HepG2 (cell line): ENCODE measurements at regions not wholly inside any gene's neighbourhood (a gene's known extent, or its start where the extent isn't known, plus 50 kb on each side); places are given as distances from the start of the nearest gene placed in this dataset.

Experiments
- ATAC-seq: fragments of 200-7000 bp; cut with Tn5 transposase; 3 replicates; pipeline ENCODE4 v1.9.1; 2020; ENCODE audit warnings: mild to moderate bottlenecking, moderate library complexity
- BruUV-seq: library from RNA; stranded (reverse); fragments of 400-500 nt; replicated peaks from 2 replicates; lab custom pipeline; 2021; lab: Mats Ljungman, UMichigan
- CTCF ChIA-PET: fragments of 300-600 bp; formaldehyde crosslinking; extraction: SDS; loops from one replicate; lab custom pipeline; 2021; ENCODE audit warnings: low total read pairs, inconsistent platforms, low intra/inter-chr PET ratio; lab: Yijun Ruan, JAX
- POLR2A ChIA-PET: fragments of 350-600 bp; sonication (Branson Sonifier 250); formaldehyde crosslinking; loops from one replicate; lab custom pipeline; 2020; ENCODE audit warnings: antibody characterized with exemption, inconsistent platforms; lab: Yijun Ruan, JAX
- DNase-seq: peaks from one replicate; pipeline ENCODE4 v3.0.0-alpha.2; 2015; ENCODE audit warnings: low spot score
- FAIRE-seq: peaks from 3 replicates; lab custom pipeline; 2011; peaks lifted over from hg19 to GRCh38; lab: Jason Lieb, UNC
- H2AFZ ChIP-seq: one replicate; pipeline ENCODE4 v1.6.1; 2011; ENCODE audit warnings: low read length, inconsistent platforms
- H3K27ac ChIP-seq: fragments of 300-600 bp; 3 replicates; pipeline ENCODE4 v1.8.0; 2011; ENCODE audit warnings: mixed run types, mild to moderate bottlenecking, mixed read lengths, low read length, inconsistent platforms; ENCODE audit not compliant: insufficient read depth; ENCODE audit errors: extremely low read length
- H3K27me3 ChIP-seq, 2 experiments: fragments of 200-600 bp in 1 of 2; 2 replicates in 1 of 2; 3 replicates in 1 of 2; pipeline versions ENCODE4 v1.6.0 to v1.8.0; 2011; ENCODE audit warnings: low read length in 2 of 2, mild to moderate bottlenecking in 2 of 2, moderate library complexity in 2 of 2, inconsistent platforms in 1 of 2; ENCODE audit not compliant: insufficient read depth in 2 of 2, control insufficient read depth in 1 of 2
- H3K36me3 ChIP-seq, 2 experiments: fragments of 200-600 bp in 1 of 2; replicated peaks in 1 of 2; 2 replicates in 1 of 2; 3 replicates in 1 of 2; pipeline versions ENCODE4 v1.5.1 to v1.8.0; 2011; ENCODE audit warnings: low read length in 2 of 2, inconsistent platforms in 1 of 2; ENCODE audit not compliant: insufficient read depth in 2 of 2, control insufficient read depth in 1 of 2
- H3K4me1 ChIP-seq: 2 replicates; pipeline ENCODE4 v1.5.1; 2012; ENCODE audit warnings: low read length, inconsistent platforms; ENCODE audit not compliant: insufficient read depth
- H3K4me2 ChIP-seq: 2 replicates; pipeline ENCODE4 v1.6.0; 2011; ENCODE audit warnings: low read depth, low read length, inconsistent platforms
- H3K4me3 ChIP-seq, 3 experiments: fragments of 200-600 bp in 1 of 3; sonication (generic), shearing (Covaris generic) in 1 of 3; replicated peaks in 1 of 3; 2 replicates each; pipeline ENCODE4 v1.5.1; 2011 to 2016; ENCODE audit warnings: low read length in 3 of 3, inconsistent platforms in 2 of 3, low read depth in 2 of 3, mild to moderate bottlenecking in 2 of 3, control low read depth in 1 of 3, mixed read lengths in 1 of 3; ENCODE audit not compliant: insufficient read depth in 1 of 3
- H3K79me2 ChIP-seq: one replicate; pipeline ENCODE4 v1.6.1; 2011; ENCODE audit warnings: low read length, inconsistent platforms; ENCODE audit not compliant: insufficient read depth
- H3K9ac ChIP-seq: 2 replicates; pipeline ENCODE4 v1.6.0; 2011; ENCODE audit warnings: mild to moderate bottlenecking, low read depth, low read length, inconsistent platforms; ENCODE audit not compliant: insufficient read depth
- H3K9me3 ChIP-seq: 2 replicates; pipeline ENCODE4 v1.5.1; 2012; ENCODE audit warnings: mild to moderate bottlenecking, low read length
- H4K20me1 ChIP-seq: 2 replicates; pipeline ENCODE4 v1.6.0; 2011; ENCODE audit warnings: inconsistent platforms, mild to moderate bottlenecking, low read length, moderate library complexity; ENCODE audit not compliant: insufficient read depth
- CREM ChIP-seq, 2 experiments: sonication (generic) in 1 of 2; formaldehyde crosslinking in 1 of 2; IDR thresholded peaks; 2 replicates each; pipeline versions ENCODE4 v1.4.0 to v1.6.1; 2016 to 2020; ENCODE audit warnings: antibody characterized with exemption in 1 of 2, mild to moderate bottlenecking in 1 of 2, missing genetic modification reagents in 1 of 2
- CTCF ChIP-seq: sonication (generic); formaldehyde crosslinking; IDR thresholded peaks from 2 replicates; pipeline ENCODE4 v1.5.0; 2020; ENCODE audit warnings: mild to moderate bottlenecking, missing genetic modification reagents, moderate library complexity
- FOSL1 ChIP-seq: sonication (generic); formaldehyde crosslinking; IDR thresholded peaks from 2 replicates; pipeline ENCODE4 v1.9.0; 2021; ENCODE audit warnings: missing genetic modification reagents, borderline replicate concordance
- NRL ChIP-seq: sonication (generic); formaldehyde crosslinking; IDR thresholded peaks from 2 replicates; pipeline ENCODE4 v1.5.0; 2020; ENCODE audit warnings: missing genetic modification reagents, mild to moderate bottlenecking, moderate library complexity, borderline replicate concordance
- RAD21 ChIP-seq: fragments of 450-650 bp; formaldehyde crosslinking; IDR thresholded peaks from 2 replicates; pipeline ENCODE4 v1.5.0; 2020; ENCODE audit warnings: mild to moderate bottlenecking
- RXRB ChIP-seq: IDR thresholded peaks from 2 replicates; pipeline ENCODE4 v1.6.1; 2016; ENCODE audit warnings: borderline replicate concordance, missing genetic modification reagents, missing compliant biosample characterization
- SMC3 ChIP-seq: IDR thresholded peaks from 2 replicates; pipeline ENCODE4 v1.6.1; 2011; ENCODE audit warnings: low read length, improper control_type of control experiment
- STAG1 ChIP-seq: sonication (generic); formaldehyde crosslinking; IDR thresholded peaks from 2 replicates; pipeline ENCODE4 v1.4.0; 2020; ENCODE audit warnings: missing genetic modification reagents
- THYN1 ChIP-seq: sonication (generic); formaldehyde crosslinking; IDR thresholded peaks from 2 replicates; pipeline ENCODE4 v1.8.1; 2023; ENCODE audit warnings: low read depth, mild to moderate bottlenecking, moderate library complexity, missing genetic modification reagents, borderline replicate concordance
- ZMYM2 ChIP-seq: sonication (generic); formaldehyde crosslinking; IDR thresholded peaks from 2 replicates; pipeline ENCODE4 v1.8.0; 2022; ENCODE audit warnings: mild to moderate bottlenecking, missing genetic modification reagents
- ZNF274 ChIP-seq: sonication (generic); formaldehyde crosslinking; IDR thresholded peaks from 2 replicates; pipeline ENCODE4 v1.5.1; 2020; ENCODE audit warnings: mild to moderate bottlenecking, missing genetic modification reagents
- ZNF34 ChIP-seq: sonication (generic); formaldehyde crosslinking; IDR thresholded peaks from 2 replicates; pipeline ENCODE4 v1.4.0; 2020; ENCODE audit warnings: mild to moderate bottlenecking, missing genetic modification reagents, borderline replicate concordance
- ZNF644 ChIP-seq: IDR thresholded peaks from 2 replicates; pipeline ENCODE4 v1.6.1; 2016; ENCODE audit warnings: low read depth
- ZNF7 ChIP-seq: IDR thresholded peaks from 2 replicates; pipeline ENCODE4 v1.6.1; 2016; ENCODE audit warnings: missing biosample characterization, missing genetic modification reagents
- WGBS: methylation state at CpG from one replicate; pipeline ENCODE4 v1.1.6; 2017; ENCODE audit warnings: low lambda C conversion rate; 5-methylcytosine and 5-hydroxymethylcytosine counted together
- in situ Hi-C: cut with HindIII; loops from 2 replicates; pipeline ENCODE4 v1.10.0; 2017; ENCODE audit warnings: low pct_unique_long_range_greater_than_20kb; ENCODE audit not compliant: extremely low pct_ligation_motif_present
- intact Hi-C: fragments of 100-400 bp; cut with micrococcal nuclease; formaldehyde crosslinking; loops from one replicate; pipeline ENCODE4 v1.10.0; 2022; ENCODE audit not compliant: unreplicated experiment
- TF ChIP-seq, protein P1 (sequence below): sonication (generic); formaldehyde crosslinking; IDR thresholded peaks from 2 replicates; pipeline ENCODE4 v1.8.1; 2022; ENCODE audit warnings: low read depth, mild to moderate bottlenecking, missing genetic modification reagents

GRCh38 chr3:8324747-8325146 lies 176.9 kb upstream of the LMCD1 start:
- H3K79me2 ChIP-seq, result no peaks in the 10 kb centered on the region
- ATAC-seq (peak; percentile 100), FAIRE-seq (peak; percentile 53), DNase-seq (peak; percentile 27)
- H3K4me1 ChIP-seq, result no peaks in the 10 kb centered on the region
- no peak overlapping the region for H3K4me2 ChIP-seq
- in situ Hi-C loops, result loop anchor here (5.0 to 10.0 kb wide), 2 partner anchors 93 to 280 kb away; no protein-coding TSS in a partner anchor
- no peak overlapping the region for H3K27ac ChIP-seq
- ChIA-PET POLR2A (no interaction called here), CTCF (interaction anchor here (1.1 to 3.5 kb wide), 2 partner anchors 92 to 298 kb away, joined by 3 to 32 read pairs; no protein-coding TSS in a partner anchor)
- H3K27me3 ChIP-seq, result no peaks in the 10 kb centered on the region
- H4K20me1 ChIP-seq, result no peaks in the 10 kb centered on the region
- WGBS, result 18% methylated on average over 3 of the region's 3 CpGs
- BruUV-seq, result no TSS peak
- no peak overlapping the region for H3K4me3 ChIP-seq
- no peak for TF ChIP-seq FOSL1 (CRISPR knock-in tag)
- TF ChIP-seq ZNF34 (CRISPR knock-in tag), result no peak
- peak; percentile 59; the same call in 1 of the 2 replicates for TF ChIP-seq RAD21
- no peak for TF ChIP-seq ZNF7 (CRISPR knock-in tag)
- peak; percentile 78 for TF ChIP-seq STAG1
- peak; percentile 83 for TF ChIP-seq CTCF (CRISPR knock-in tag)
- TF ChIP-seq SMC3, result peak; percentile 85
- TF ChIP-seq, all 625 proteins: peak for 4
- no peaks in the 10 kb centered on the region for H3K36me3 ChIP-seq
- intact Hi-C loops, result loop anchor here (1.0 to 5.0 kb wide), 2 partner anchors 93 to 298 kb away; no protein-coding TSS in a partner anchor
- no peak overlapping the region for H3K9ac ChIP-seq
- no peak overlapping the region for H2AFZ ChIP-seq
- no peaks in the 10 kb centered on the region for H3K9me3 ChIP-seq

- H3K4me1 ChIP-seq, result no peaks in the 10 kb centered on the region
- intact Hi-C loops (loop anchor here (5.0 kb wide), 1 partner anchor 297 kb away; no protein-coding TSS in a partner anchor), in situ Hi-C loops (loop anchor here (5.0 to 10.0 kb wide), 2 partner anchors 92 to 279 kb away; no protein-coding TSS in a partner anchor)
- no peak for ATAC-seq
- WGBS, result 43% methylated on average over 2 of the region's 2 CpGs
- no peak overlapping the region for H3K27ac ChIP-seq
- no peaks in the 10 kb centered on the region for H3K79me2 ChIP-seq
- CTCF ChIA-PET, result interaction anchor here (1.1 to 3.5 kb wide), 2 partner anchors 92 to 297 kb away, joined by 3 to 32 read pairs; no protein-coding TSS in a partner anchor
- no peaks in the 10 kb centered on the region for H4K20me1 ChIP-seq
- H3K36me3 ChIP-seq, result no peaks in the 10 kb centered on the region
- no peaks in the 10 kb centered on the region for H3K9me3 ChIP-seq
- BruUV-seq, result no TSS peak
- H3K4me2 ChIP-seq, result no peak overlapping the region
- FAIRE-seq, result no peak
- H2AFZ ChIP-seq, result no peak overlapping the region
- no peak overlapping the region for H3K9ac ChIP-seq
- H3K27me3 ChIP-seq, result no peaks in the 10 kb centered on the region
- no peak overlapping the region for H3K4me3 ChIP-seq
- POLR2A ChIA-PET, result no interaction called here
- no peak for DNase-seq
- TF ChIP-seq RXRB (CRISPR knock-in tag) (no peak), CREM (IDR thresholded peaks at IDR 0.05) (no peak), CREM (CRISPR knock-in tag; IDR thresholded peaks at IDR 0.05) (no peak), NRL (CRISPR knock-in tag) (no peak), THYN1 (CRISPR knock-in tag) (no peak), ZNF274 (no peak), ZNF644 (no peak), ZMYM2 (CRISPR knock-in tag) (no peak)
- TF ChIP-seq, protein P1, sequence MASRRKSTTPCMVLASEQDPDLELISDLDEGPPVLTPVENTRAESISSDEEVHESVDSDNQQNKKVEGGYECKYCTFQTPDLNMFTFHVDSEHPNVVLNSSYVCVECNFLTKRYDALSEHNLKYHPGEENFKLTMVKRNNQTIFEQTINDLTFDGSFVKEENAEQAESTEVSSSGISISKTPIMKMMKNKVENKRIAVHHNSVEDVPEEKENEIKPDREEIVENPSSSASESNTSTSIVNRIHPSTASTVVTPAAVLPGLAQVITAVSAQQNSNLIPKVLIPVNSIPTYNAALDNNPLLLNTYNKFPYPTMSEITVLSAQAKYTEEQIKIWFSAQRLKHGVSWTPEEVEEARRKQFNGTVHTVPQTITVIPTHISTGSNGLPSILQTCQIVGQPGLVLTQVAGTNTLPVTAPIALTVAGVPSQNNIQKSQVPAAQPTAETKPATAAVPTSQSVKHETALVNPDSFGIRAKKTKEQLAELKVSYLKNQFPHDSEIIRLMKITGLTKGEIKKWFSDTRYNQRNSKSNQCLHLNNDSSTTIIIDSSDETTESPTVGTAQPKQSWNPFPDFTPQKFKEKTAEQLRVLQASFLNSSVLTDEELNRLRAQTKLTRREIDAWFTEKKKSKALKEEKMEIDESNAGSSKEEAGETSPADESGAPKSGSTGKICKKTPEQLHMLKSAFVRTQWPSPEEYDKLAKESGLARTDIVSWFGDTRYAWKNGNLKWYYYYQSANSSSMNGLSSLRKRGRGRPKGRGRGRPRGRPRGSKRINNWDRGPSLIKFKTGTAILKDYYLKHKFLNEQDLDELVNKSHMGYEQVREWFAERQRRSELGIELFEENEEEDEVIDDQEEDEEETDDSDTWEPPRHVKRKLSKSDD (CRISPR knock-in tag), result no peak
Measured at GRCh38 chr3:8325306-8325705, 176.3 kb upstream of the LMCD1 start.
